SJSA1 (cell line): ENCODE measurements at regions not wholly inside any gene's neighbourhood (a gene's known extent, or its start where the extent isn't known, plus 50 kb on each side); places are given as distances from the start of the nearest gene placed in this dataset.

Experiments
- DNase-seq, 2 experiments: peaks; one replicate each; pipeline ENCODE4 v3.0.0-alpha.2; 2015 to 2020; ENCODE audit warnings: low spot score in 2 of 2, low read depth in 1 of 2
- H3K27ac ChIP-seq: fragments of 250-450 bp; sonication (Bioruptor Pico); 2 replicates; pipeline ENCODE4 v1.5.1; 2020; ENCODE audit warnings: mild to moderate bottlenecking, moderate library complexity
- H3K27me3 ChIP-seq: fragments of 250-450 bp; sonication (Bioruptor Pico); replicated peaks from 2 replicates; pipeline ENCODE4 v1.5.1; 2020; ENCODE audit warnings: mild to moderate bottlenecking, moderate library complexity
- H3K36me3 ChIP-seq: fragments of 250-450 bp; sonication (Bioruptor Pico); 2 replicates; pipeline ENCODE4 v1.5.1; 2020; ENCODE audit warnings: mild to moderate bottlenecking
- H3K4me1 ChIP-seq: fragments of 250-450 bp; sonication (Bioruptor Pico); replicated peaks from 2 replicates; pipeline ENCODE4 v1.6.1; 2021; ENCODE audit warnings: mild to moderate bottlenecking
- H3K4me3 ChIP-seq: fragments of 250-450 bp; sonication (Bioruptor Pico); 2 replicates; pipeline ENCODE4 v1.5.1; 2020; ENCODE audit warnings: mild to moderate bottlenecking
- H3K9me3 ChIP-seq: fragments of 250-450 bp; sonication (Bioruptor Pico); replicated peaks from 2 replicates; pipeline ENCODE4 v1.5.1; 2020; ENCODE audit warnings: mild to moderate bottlenecking

GRCh38 chr10:83371696-83372490 lies 767.4 kb upstream of the GHITM start:
- no peak overlapping the region for H3K4me3 ChIP-seq
- no peaks in the 10 kb centered on the region for H3K9me3 ChIP-seq
- H3K36me3 ChIP-seq, result no peaks in the 10 kb centered on the region
- DNase-seq, result no peak
- H3K27ac ChIP-seq, result no peak overlapping the region
- no peaks in the 10 kb centered on the region for H3K4me1 ChIP-seq
- H3K27me3 ChIP-seq, result no peaks in the 10 kb centered on the region

- H3K27ac ChIP-seq, result no peak overlapping the region
- DNase-seq, result no peak
- no peak overlapping the region for H3K4me3 ChIP-seq
- no peaks in the 10 kb centered on the region for H3K27me3 ChIP-seq
- no peaks in the 10 kb centered on the region for H3K4me1 ChIP-seq
- H3K9me3 ChIP-seq, result no peaks in the 10 kb centered on the region
- H3K36me3 ChIP-seq, result no peaks in the 10 kb centered on the region
Measured at GRCh38 chr10:83372646-83373045, 766.7 kb upstream of the GHITM start.

DNA sequence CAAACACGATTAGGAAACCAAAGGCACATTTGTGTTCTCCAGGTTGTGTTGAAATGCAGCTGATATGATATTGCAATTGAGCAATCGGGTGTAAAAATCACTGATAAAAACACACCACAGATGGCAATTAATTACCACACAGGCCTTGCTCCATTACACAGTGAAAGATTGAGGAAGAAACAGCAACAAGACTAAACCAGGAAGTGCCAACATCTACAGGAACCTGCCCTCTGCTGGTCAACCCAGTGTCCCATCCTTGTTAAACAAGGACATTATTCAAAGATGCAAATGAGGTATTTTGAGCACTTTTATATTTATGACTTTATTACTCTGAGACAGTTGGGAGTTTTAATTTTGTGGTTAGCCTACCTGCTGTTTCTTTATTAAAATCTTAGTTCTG lies 765.6 kb upstream of the GHITM start:
- no peaks in the 10 kb centered on the region for H3K27me3 ChIP-seq
- DNase-seq, result peak in 1 of 2 experiments; percentile 2
- H3K36me3 ChIP-seq, result no peaks in the 10 kb centered on the region
- no peaks in the 10 kb centered on the region for H3K4me1 ChIP-seq
- no peak overlapping the region for H3K27ac ChIP-seq
- H3K4me3 ChIP-seq, result no peak overlapping the region
- 0 out of 2 replicates have a peak, but pooled peaks cover 2% of the 10 kb centered on the region for H3K9me3 ChIP-seq

DNA sequence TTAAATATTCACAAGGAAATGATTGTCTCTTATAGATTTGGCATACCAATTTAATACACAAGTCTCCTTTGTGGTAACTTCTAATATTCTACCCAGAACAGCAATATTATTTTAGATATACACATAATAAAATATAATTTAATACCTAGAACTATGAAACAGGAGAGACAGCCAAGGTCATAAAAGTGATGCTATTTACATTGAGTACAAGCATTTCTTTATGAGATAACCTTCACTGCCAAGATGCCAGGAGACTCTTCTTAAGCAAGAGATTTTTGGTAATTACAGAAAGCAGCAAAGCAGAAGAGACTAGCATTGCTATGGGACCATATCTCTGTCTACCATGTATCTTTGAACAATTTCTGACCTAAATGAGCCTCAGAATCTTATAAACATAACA lies 764.6 kb upstream of the GHITM start:
- Histone ChIP-seq H3K9me3 (0 out of 2 replicates have a peak, but pooled peaks cover 4% of the 10 kb centered on the region), H3K36me3 (no peaks in the 10 kb centered on the region), H3K4me3 (no peak overlapping the region), H3K4me1 (no peaks in the 10 kb centered on the region), H3K27ac (no peak overlapping the region), H3K27me3 (no peaks in the 10 kb centered on the region)
- no peak for DNase-seq

DNA sequence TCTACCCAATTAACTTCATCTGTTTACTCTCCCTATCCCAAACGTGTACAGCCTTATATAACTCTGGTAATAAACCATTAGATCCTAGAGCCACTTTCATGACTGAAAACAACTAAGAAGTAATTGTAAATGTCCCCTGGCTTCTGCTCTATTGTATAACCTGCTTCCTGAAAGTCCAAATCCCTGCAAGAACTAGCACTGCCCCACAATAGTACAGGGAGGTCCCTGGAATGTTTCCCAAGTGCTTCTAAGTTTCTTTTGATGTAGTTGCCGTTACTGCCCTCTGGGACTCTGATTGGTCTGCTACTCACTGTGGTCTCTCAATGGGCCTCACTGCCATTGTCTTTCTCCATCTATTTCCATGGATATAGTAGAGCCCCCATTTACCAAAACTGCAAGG lies 764.0 kb upstream of the GHITM start:
- DNase-seq, result no peak
- H3K4me1 ChIP-seq, result no peaks in the 10 kb centered on the region
- H3K4me3 ChIP-seq, result no peak overlapping the region
- H3K9me3 ChIP-seq, result 0 out of 2 replicates have a peak, but pooled peaks cover 4% of the 10 kb centered on the region
- H3K27ac ChIP-seq, result no peak overlapping the region
- H3K36me3 ChIP-seq, result no peaks in the 10 kb centered on the region
- H3K27me3 ChIP-seq, result no peaks in the 10 kb centered on the region

DNA sequence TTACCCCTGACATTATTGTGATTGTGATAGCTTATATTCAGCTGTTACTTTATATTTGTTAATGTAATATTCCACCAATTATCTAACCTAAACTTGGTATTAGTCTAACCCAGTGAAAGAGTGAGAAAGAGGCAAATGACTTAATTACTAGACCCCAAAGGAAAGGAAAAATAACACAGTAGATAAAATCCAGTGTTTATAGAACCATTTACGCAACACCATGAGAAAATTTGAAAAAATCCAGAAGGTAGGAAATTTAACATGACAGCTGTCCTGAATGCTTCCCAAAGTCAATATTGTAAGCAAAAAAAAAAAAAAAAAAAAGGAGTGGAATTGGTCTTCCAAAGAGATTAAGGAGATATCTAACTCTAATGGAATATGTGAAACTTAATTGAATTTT lies 741.5 kb upstream of the GHITM start:
- H3K4me3 ChIP-seq, result no peak overlapping the region
- no peak overlapping the region for H3K27ac ChIP-seq
- no peaks in the 10 kb centered on the region for H3K27me3 ChIP-seq
- no peaks in the 10 kb centered on the region for H3K36me3 ChIP-seq
- DNase-seq, result no peak
- no peaks in the 10 kb centered on the region for H3K4me1 ChIP-seq
- peaks cover 4% of the 10 kb centered on the region; the same call in 1 of the 2 replicates for H3K9me3 ChIP-seq

- H3K4me3 ChIP-seq, result no peak overlapping the region
- H3K27ac ChIP-seq, result no peak overlapping the region
- H3K36me3 ChIP-seq, result no peaks in the 10 kb centered on the region
- H3K27me3 ChIP-seq, result no peaks in the 10 kb centered on the region
- no peak for DNase-seq
- no peaks in the 10 kb centered on the region for H3K9me3 ChIP-seq
- H3K4me1 ChIP-seq, result no peaks in the 10 kb centered on the region
Measured at GRCh38 chr10:83410570-83410969, 728.7 kb upstream of the GHITM start.

GRCh38 chr10:83425306-83425705 lies 714.0 kb upstream of the GHITM start:
- Histone ChIP-seq H3K9me3 (no peaks in the 10 kb centered on the region), H3K36me3 (no peaks in the 10 kb centered on the region), H3K27me3 (no peaks in the 10 kb centered on the region), H3K4me1 (no peaks in the 10 kb centered on the region), H3K4me3 (no peak overlapping the region), H3K27ac (no peak overlapping the region)
- no peak for DNase-seq

GRCh38 chr10:83427101-83427500 lies 712.2 kb upstream of the GHITM start:
- Histone ChIP-seq H3K9me3 (no peaks in the 10 kb centered on the region), H3K27me3 (no peaks in the 10 kb centered on the region), H3K4me1 (no peaks in the 10 kb centered on the region), H3K36me3 (no peaks in the 10 kb centered on the region), H3K4me3 (no peak overlapping the region), H3K27ac (no peak overlapping the region)
- DNase-seq, result no peak

- no peak for DNase-seq
- no peaks in the 10 kb centered on the region for H3K4me1 ChIP-seq
Measured at GRCh38 chr10:83432261-83433045, 706.9 kb upstream of the GHITM start.

GRCh38 chr10:83433705-83434104 lies 705.6 kb upstream of the GHITM start:
- Histone ChIP-seq H3K27me3 (no peaks in the 10 kb centered on the region), H3K36me3 (no peaks in the 10 kb centered on the region), H3K27ac (no peak overlapping the region), H3K4me3 (no peak overlapping the region), H3K4me1 (no peaks in the 10 kb centered on the region), H3K9me3 (peaks cover 3% of the 10 kb centered on the region; the same call in 1 of the 2 replicates)
- no peak for DNase-seq

More at GRCh38 chr10:83432261-83433045, 706.9 kb upstream of the GHITM start:
- H3K4me3 ChIP-seq, result no peak overlapping the region
- no peaks in the 10 kb centered on the region for H3K27me3 ChIP-seq
- H3K27ac ChIP-seq, result no peak overlapping the region
- no peaks in the 10 kb centered on the region for H3K36me3 ChIP-seq
- peaks cover 3% of the 10 kb centered on the region; the same call in 1 of the 2 replicates for H3K9me3 ChIP-seq

DNA sequence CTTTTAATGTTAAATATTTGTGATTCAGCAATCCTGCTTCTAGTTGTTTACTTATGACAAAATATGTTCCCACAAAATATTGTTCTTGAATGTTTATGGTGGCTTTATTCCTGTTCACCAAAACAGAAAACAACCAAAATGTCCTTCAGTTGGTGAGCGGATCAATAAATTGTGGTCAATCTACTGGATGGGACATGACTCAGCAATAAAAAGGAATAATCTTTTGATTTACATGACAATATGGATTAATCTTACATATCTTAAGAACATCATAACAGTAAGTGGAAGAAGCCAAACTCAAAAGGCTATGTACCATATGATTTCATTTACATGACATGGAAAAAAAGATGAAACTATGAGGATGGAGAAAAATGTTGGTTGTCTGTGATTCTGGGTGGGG lies 691.3 kb upstream of the GHITM start:
- Histone ChIP-seq H3K9me3 (no peaks in the 10 kb centered on the region), H3K4me1 (no peaks in the 10 kb centered on the region), H3K27me3 (no peaks in the 10 kb centered on the region), H3K4me3 (no peak overlapping the region), H3K27ac (no peak overlapping the region), H3K36me3 (no peaks in the 10 kb centered on the region)
- DNase-seq, result no peak

- H3K4me1 ChIP-seq, result no peaks in the 10 kb centered on the region
- 0 out of 2 replicates have a peak, but pooled peaks cover 2% of the 10 kb centered on the region for H3K9me3 ChIP-seq
- no peak overlapping the region for H3K4me3 ChIP-seq
- no peak for DNase-seq
- H3K27me3 ChIP-seq, result no peaks in the 10 kb centered on the region
- no peaks in the 10 kb centered on the region for H3K36me3 ChIP-seq
- no peak overlapping the region for H3K27ac ChIP-seq
Measured at GRCh38 chr10:83458611-83459010, 680.7 kb upstream of the GHITM start.

GRCh38 chr10:83459124-83459523 lies 680.2 kb upstream of the GHITM start:
- no peaks in the 10 kb centered on the region for H3K27me3 ChIP-seq
- H3K27ac ChIP-seq, result no peak overlapping the region
- H3K4me3 ChIP-seq, result no peak overlapping the region
- DNase-seq, result no peak
- H3K4me1 ChIP-seq, result no peaks in the 10 kb centered on the region
- H3K36me3 ChIP-seq, result no peaks in the 10 kb centered on the region
- 0 out of 2 replicates have a peak, but pooled peaks cover 2% of the 10 kb centered on the region for H3K9me3 ChIP-seq
